Putamen (tissue), 1 donor: ENCODE measurements at regions not wholly inside any gene's neighbourhood (a gene's known extent, or its start where the extent isn't known, plus 50 kb on each side); places are given as distances from the start of the nearest gene placed in this dataset.

Source experiments
- DNase-seq: peaks from one replicate; pipeline ENCODE4 v3.0.0-alpha.2; 2016; ENCODE audit warnings: low spot score

- no peak for DNase-seq
Measured at GRCh38 chr14:36465178-36465577, 54.9 kb downstream of the NKX2-1 start.

GRCh38 chr14:36462890-36463289, 57.1 kb downstream of the NKX2-1 start:
- no peak for DNase-seq

GRCh38 chr14:36455241-36455627, 64.8 kb downstream of the NKX2-1 start:
- no peak for DNase-seq

GRCh38 chr14:36454599-36455240, 65.3 kb downstream of the NKX2-1 start:
- DNase-seq: no peak

GRCh38 chr14:36452860-36453259, 67.2 kb downstream of the NKX2-1 start:
- no peak for DNase-seq

GRCh38 chr14:36451310-36452065, 68.5 kb downstream of the NKX2-1 start:
- no peak for DNase-seq

- DNase-seq: no peak
Measured at GRCh38 chr14:36450550-36450949, 69.5 kb downstream of the NKX2-1 start.

- DNase-seq: no peak
Measured at GRCh38 chr14:36449903-36450302, 70.1 kb downstream of the NKX2-1 start.

GRCh38 chr14:36443374-36443773, 76.7 kb downstream of the NKX2-1 start:
- no peak for DNase-seq

- peak; percentile 5 for DNase-seq
Measured at GRCh38 chr14:36442824-36443241, 77.2 kb downstream of the NKX2-1 start.

- no peak for DNase-seq
Measured at GRCh38 chr14:36441283-36441682, 78.7 kb downstream of the NKX2-1 start.

GRCh38 chr14:36439766-36440165, 80.3 kb downstream of the NKX2-1 start:
- no peak for DNase-seq

GRCh38 chr14:36438883-36439282, 81.1 kb downstream of the NKX2-1 start:
- no peak for DNase-seq

GRCh38 chr14:36430662-36431084, 89.4 kb downstream of the NKX2-1 start:
- DNase-seq: no peak

GRCh38 chr14:36430169-36430568, 89.9 kb downstream of the NKX2-1 start:
- DNase-seq: no peak

GRCh38 chr14:36429692-36430091, 90.3 kb downstream of the NKX2-1 start:
- DNase-seq: no peak

- DNase-seq: no peak
Measured at GRCh38 chr14:36428350-36428749, 91.7 kb downstream of the NKX2-1 start.

- DNase-seq: no peak
Measured at GRCh38 chr14:36426836-36427235, 93.2 kb downstream of the NKX2-1 start.

- DNase-seq: no peak
Measured at GRCh38 chr14:36426113-36426512, 93.9 kb downstream of the NKX2-1 start.

- DNase-seq: no peak
Measured at GRCh38 chr14:36424478-36425102, 95.4 kb downstream of the NKX2-1 start.

GRCh38 chr14:36423430-36423829, 96.6 kb downstream of the NKX2-1 start:
- no peak for DNase-seq

GRCh38 chr14:36420149-36420687, 99.8 kb upstream of the MBIP start:
- no peak for DNase-seq

GRCh38 chr14:36418937-36419336, 98.5 kb upstream of the MBIP start:
- DNase-seq: no peak
